ENCODE measurements at regions not wholly inside any gene's neighbourhood (a gene's known extent, or its start where the extent isn't known, plus 50 kb on each side); places are given as distances from the start of the nearest gene placed in this dataset.

DNA sequence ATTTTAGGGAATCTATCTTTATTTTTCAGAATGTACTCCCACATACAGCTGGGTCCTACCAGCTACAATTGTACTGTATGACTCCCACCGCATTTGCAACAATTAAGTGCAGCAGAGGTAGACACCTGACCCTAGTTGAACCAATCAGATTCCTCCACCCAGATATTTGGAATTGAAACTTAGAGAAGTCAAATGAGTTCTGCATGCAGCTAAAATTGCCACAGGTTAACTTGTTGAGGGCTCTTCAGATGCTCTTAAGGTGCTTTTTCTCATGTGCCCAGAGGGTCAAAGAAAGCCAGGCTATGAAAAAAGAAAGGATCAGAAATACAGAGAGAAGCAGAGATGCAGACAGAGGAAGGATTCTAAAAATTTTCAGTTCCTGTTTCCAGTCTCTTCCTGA is 68.0 kb upstream of the TES start:
- H3K79me2 ChIP-seq (ENCODE audit: control insufficient read depth, insufficient read depth, low read length), result no peaks in the 10 kb centered on the region
- H3K9ac ChIP-seq (ENCODE audit: low read length), result no peak overlapping the region
- CTCF ChIA-PET, result interaction anchor here (0.6 to 2.6 kb wide), 13 partner anchors 10 to 784 kb away, joined by 3 to 17 read pairs (median 6); no protein-coding TSS in a partner anchor
- Mint-ChIP-seq H3K9me3 (ENCODE audit: insufficient read depth) (no peaks in the 10 kb centered on the region), H3K27ac (peak overlapping the region; percentile 28), H3K4me1 (peaks cover 42% of the 10 kb centered on the region), H3K27me3 (no peaks in the 10 kb centered on the region), H3K4me3 (no peak overlapping the region)
- no peak for TF ChIP-seq EZH2 (IDR thresholded peaks at IDR 0.05; ENCODE audit: borderline replicate concordance, insufficient read depth, low read depth, low read length, poor library complexity, severe bottlenecking)
- TF ChIP-seq, protein P1, sequence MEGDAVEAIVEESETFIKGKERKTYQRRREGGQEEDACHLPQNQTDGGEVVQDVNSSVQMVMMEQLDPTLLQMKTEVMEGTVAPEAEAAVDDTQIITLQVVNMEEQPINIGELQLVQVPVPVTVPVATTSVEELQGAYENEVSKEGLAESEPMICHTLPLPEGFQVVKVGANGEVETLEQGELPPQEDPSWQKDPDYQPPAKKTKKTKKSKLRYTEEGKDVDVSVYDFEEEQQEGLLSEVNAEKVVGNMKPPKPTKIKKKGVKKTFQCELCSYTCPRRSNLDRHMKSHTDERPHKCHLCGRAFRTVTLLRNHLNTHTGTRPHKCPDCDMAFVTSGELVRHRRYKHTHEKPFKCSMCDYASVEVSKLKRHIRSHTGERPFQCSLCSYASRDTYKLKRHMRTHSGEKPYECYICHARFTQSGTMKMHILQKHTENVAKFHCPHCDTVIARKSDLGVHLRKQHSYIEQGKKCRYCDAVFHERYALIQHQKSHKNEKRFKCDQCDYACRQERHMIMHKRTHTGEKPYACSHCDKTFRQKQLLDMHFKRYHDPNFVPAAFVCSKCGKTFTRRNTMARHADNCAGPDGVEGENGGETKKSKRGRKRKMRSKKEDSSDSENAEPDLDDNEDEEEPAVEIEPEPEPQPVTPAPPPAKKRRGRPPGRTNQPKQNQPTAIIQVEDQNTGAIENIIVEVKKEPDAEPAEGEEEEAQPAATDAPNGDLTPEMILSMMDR (IDR thresholded peaks at IDR 0.05), result no peak
- intact Hi-C loops (cut with micrococcal nuclease), result loop anchor here (1.0 kb wide), 1 partner anchor 8 kb away; no protein-coding TSS in a partner anchor
- no peak overlapping the region for H3K4me2 ChIP-seq (replicated peaks; ENCODE audit: low read depth, low read length, poor library complexity, severe bottlenecking)
- no peaks in the 10 kb centered on the region for H3K9me3 ChIP-seq (ENCODE audit: control extremely low read depth in 1 of 3, control insufficient read depth in 2 of 3, insufficient read depth in 1 of 3, low read length in 2 of 3)
- POLR2A ChIA-PET, result interaction anchor here (0.6 kb wide), 1 partner anchor 18 kb away, joined by 4 read pairs; no protein-coding TSS in a partner anchor
- peaks cover 16 to 19% of the 10 kb centered on the region in 2 donors for H3K4me1 ChIP-seq (ENCODE audit: control insufficient read depth in 2 of 2, insufficient read depth in 2 of 2, low read length in 2 of 2)
- no peak overlapping the region for H2AFZ ChIP-seq (ENCODE audit: insufficient read depth, low read depth, low read length, poor library complexity, severe bottlenecking)
- no peak overlapping the region for H3K27ac ChIP-seq (ENCODE audit: low read length in 2 of 2)
- ATAC-seq (ENCODE audit: low read depth) (no peak), DNase-seq (no peak)
- H3K4me3 ChIP-seq (ENCODE audit: control extremely low read depth in 1 of 5, extremely low read depth in 1 of 5, insufficient read depth in 1 of 5, low read depth in 2 of 5, low read length in 4 of 5), result no peak overlapping the region
- H4K20me1 ChIP-seq (ENCODE audit: control insufficient read depth, insufficient read depth, low read length, poor library complexity, severe bottlenecking), result no peaks in the 10 kb centered on the region
- no CpG with 5 or more reads among the region's 1 CpG for WGBS (ENCODE audit: insufficient coverage)
- no peaks in the 10 kb centered on the region for H3K27me3 ChIP-seq (replicated peaks in 1 of 4; ENCODE audit: control extremely low read depth in 1 of 4, control insufficient read depth in 3 of 4, insufficient read depth in 4 of 4, low read length in 3 of 4)
- no peaks in the 10 kb centered on the region for H3K36me3 ChIP-seq (replicated peaks in 1 of 2; ENCODE audit: control extremely low read depth in 1 of 2, control insufficient read depth in 1 of 2, extremely low read depth in 1 of 2, insufficient read depth in 2 of 2, low read length in 1 of 2)

DNA sequence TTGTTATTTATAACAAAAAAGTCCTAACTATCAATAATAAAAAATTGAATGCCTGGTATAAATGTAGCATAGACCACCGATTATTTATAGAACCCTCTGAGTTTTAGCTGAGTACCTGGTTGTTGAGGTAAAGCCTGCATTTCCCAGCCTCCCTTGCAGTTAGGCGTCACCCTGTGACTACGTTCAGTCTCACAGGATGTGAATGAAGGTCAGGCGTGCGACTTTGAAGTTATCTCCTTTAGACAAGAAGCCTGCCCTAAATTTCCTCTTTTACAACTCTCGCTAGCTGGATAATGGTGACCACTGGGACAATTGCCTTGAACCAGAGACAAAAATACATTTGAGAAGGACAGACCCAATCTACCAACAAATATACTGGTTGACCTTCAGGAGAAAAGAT is 67.5 kb upstream of the TES start:
- Histone ChIP-seq H3K79me2 (ENCODE audit: control insufficient read depth, insufficient read depth, low read length) (no peaks in the 10 kb centered on the region), H3K4me3 (ENCODE audit: control extremely low read depth in 1 of 5, extremely low read depth in 1 of 5, insufficient read depth in 1 of 5, low read depth in 2 of 5, low read length in 4 of 5) (no peak overlapping the region), H3K4me2 (replicated peaks; ENCODE audit: low read depth, low read length, poor library complexity, severe bottlenecking) (no peak overlapping the region), H3K9me3 (ENCODE audit: control extremely low read depth in 1 of 3, control insufficient read depth in 2 of 3, insufficient read depth in 1 of 3, low read length in 2 of 3) (no peaks in the 10 kb centered on the region), H2AFZ (ENCODE audit: insufficient read depth, low read depth, low read length, poor library complexity, severe bottlenecking) (no peak overlapping the region), H3K36me3 (replicated peaks in 1 of 2; ENCODE audit: control extremely low read depth in 1 of 2, control insufficient read depth in 1 of 2, extremely low read depth in 1 of 2, insufficient read depth in 2 of 2, low read length in 1 of 2) (no peaks in the 10 kb centered on the region), H3K27ac (ENCODE audit: low read length in 2 of 2) (peak overlapping the region in 1 of 2 donors; percentile 32), H3K27me3 (replicated peaks in 1 of 4; ENCODE audit: control extremely low read depth in 1 of 4, control insufficient read depth in 3 of 4, insufficient read depth in 4 of 4, low read length in 3 of 4) (no peaks in the 10 kb centered on the region), H3K9ac (ENCODE audit: low read length) (no peak overlapping the region), H4K20me1 (ENCODE audit: control insufficient read depth, insufficient read depth, low read length, poor library complexity, severe bottlenecking) (no peaks in the 10 kb centered on the region), H3K4me1 (ENCODE audit: control insufficient read depth in 2 of 2, insufficient read depth in 2 of 2, low read length in 2 of 2) (peaks cover 16 to 19% of the 10 kb centered on the region in 2 donors)
- ChIA-PET CTCF (interaction anchor here (0.7 to 2.6 kb wide), 10 partner anchors 11 to 666 kb away, joined by 3 to 17 read pairs (median 6); no protein-coding TSS in a partner anchor), POLR2A (interaction anchor here (0.6 kb wide), 1 partner anchor 18 kb away, joined by 4 read pairs; no protein-coding TSS in a partner anchor)
- ATAC-seq (ENCODE audit: low read depth) (peak; percentile 37), DNase-seq (no peak)
- no peaks in the 10 kb centered on the region for H3K27me3 Mint-ChIP-seq
- H3K9me3 Mint-ChIP-seq (ENCODE audit: insufficient read depth), result no peaks in the 10 kb centered on the region
- H3K4me1 Mint-ChIP-seq, result peaks cover 42% of the 10 kb centered on the region
- TF ChIP-seq, protein P1 (IDR thresholded peaks at IDR 0.05), result no peak
- TF ChIP-seq EZH2 (IDR thresholded peaks at IDR 0.05; ENCODE audit: borderline replicate concordance, insufficient read depth, low read depth, low read length, poor library complexity, severe bottlenecking), result no peak
- H3K27ac Mint-ChIP-seq, result peak overlapping the region; percentile 54
- 76% methylated on average over 6 of the region's 6 CpGs for WGBS (ENCODE audit: insufficient coverage)
- intact Hi-C loops (cut with micrococcal nuclease), result loop anchor here (1.0 kb wide), 1 partner anchor 7 kb away; no protein-coding TSS in a partner anchor
- peak overlapping the region; percentile 21 for H3K4me3 Mint-ChIP-seq

Measured in B cell (primary cell).